RWPE1 (cell line): ENCODE measurements at regions not wholly inside any gene's neighbourhood (a gene's known extent, or its start where the extent isn't known, plus 50 kb on each side); places are given as distances from the start of the nearest gene placed in this dataset.
"Not testable (repeated sequence)": the region's sequence is repeated elsewhere in the genome, so short reads cannot be mapped to it uniquely, and the experiment has no call there.

Source experiments
- CTCF ChIA-PET: fragments of 350-600 bp; sonication (Branson Sonifier 250); formaldehyde crosslinking; extraction: SDS; loops from one replicate; lab custom pipeline; 2021; lab: Yijun Ruan, JAX
- POLR2A ChIA-PET: fragments of 400-600 bp; formaldehyde crosslinking; extraction: SDS; loops from one replicate; lab custom pipeline; 2020; ENCODE audit warnings: antibody characterized with exemption; ENCODE audit not compliant: low non-redundant PET; lab: Yijun Ruan, JAX
- DNase-seq: peaks from one replicate; pipeline ENCODE4 v3.0.0; 2012; ENCODE audit warnings: low spot score
- H3K27ac ChIP-seq: fragments of 450-650 bp; 2 replicates; pipeline ENCODE4 v1.5.1; 2017
- TF ChIP-seq, protein P1 (sequence below): fragments of 450-650 bp; conservative IDR thresholded peaks from 2 replicates; pipeline ENCODE4 v1.5.1; 2017; ENCODE audit warnings: low read depth, mild to moderate bottlenecking

DNA sequence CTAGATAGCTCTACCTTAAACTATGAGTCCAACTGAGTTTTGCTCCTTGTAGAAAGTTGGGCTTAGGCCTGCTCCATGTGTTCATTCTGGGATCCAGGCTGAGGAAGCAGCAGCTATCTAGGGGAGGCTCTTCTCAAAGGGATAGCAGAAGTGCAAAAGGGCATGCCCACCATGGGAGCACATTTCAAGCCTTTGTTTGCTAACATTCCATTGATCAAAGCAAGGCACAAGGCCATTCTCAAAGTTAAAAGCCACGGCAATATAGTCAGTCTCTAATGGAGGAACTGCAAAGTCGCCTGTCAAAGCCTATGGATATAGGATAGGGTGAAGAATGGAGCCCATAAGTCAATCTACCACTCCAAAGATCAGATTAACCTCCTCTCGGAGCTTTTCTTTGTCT, 488.1 kb upstream of the ARX start:
- POLR2A ChIA-PET, result no interaction called here
- DNase-seq, result no peak
- TF ChIP-seq, protein P1, sequence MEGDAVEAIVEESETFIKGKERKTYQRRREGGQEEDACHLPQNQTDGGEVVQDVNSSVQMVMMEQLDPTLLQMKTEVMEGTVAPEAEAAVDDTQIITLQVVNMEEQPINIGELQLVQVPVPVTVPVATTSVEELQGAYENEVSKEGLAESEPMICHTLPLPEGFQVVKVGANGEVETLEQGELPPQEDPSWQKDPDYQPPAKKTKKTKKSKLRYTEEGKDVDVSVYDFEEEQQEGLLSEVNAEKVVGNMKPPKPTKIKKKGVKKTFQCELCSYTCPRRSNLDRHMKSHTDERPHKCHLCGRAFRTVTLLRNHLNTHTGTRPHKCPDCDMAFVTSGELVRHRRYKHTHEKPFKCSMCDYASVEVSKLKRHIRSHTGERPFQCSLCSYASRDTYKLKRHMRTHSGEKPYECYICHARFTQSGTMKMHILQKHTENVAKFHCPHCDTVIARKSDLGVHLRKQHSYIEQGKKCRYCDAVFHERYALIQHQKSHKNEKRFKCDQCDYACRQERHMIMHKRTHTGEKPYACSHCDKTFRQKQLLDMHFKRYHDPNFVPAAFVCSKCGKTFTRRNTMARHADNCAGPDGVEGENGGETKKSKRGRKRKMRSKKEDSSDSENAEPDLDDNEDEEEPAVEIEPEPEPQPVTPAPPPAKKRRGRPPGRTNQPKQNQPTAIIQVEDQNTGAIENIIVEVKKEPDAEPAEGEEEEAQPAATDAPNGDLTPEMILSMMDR, result no peak
- CTCF ChIA-PET, result no interaction called here
- no peak overlapping the region for H3K27ac ChIP-seq

DNA sequence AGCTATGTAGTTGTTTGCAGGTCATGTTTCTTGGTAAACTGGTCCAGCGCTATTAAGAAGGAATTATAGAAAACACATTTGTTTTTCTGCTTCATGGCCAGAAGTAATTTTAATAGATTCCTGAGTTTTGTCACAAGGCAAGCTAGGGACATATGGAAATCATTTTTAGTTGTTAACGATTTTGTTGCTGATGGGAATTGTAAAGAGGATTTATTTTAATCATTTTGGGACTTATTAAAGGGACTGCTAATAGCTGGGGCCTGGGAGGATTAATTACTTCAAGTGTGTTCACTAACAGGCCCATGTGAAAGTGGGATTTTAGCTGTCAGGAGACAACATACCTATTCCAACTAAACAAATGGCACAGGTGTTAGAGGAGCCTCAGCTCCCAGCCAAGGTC, 492.0 kb upstream of the ARX start:
- TF ChIP-seq, protein P1, result no peak
- CTCF ChIA-PET, result no interaction called here
- POLR2A ChIA-PET, result no interaction called here
- DNase-seq, result no peak
- no peak overlapping the region for H3K27ac ChIP-seq

DNA sequence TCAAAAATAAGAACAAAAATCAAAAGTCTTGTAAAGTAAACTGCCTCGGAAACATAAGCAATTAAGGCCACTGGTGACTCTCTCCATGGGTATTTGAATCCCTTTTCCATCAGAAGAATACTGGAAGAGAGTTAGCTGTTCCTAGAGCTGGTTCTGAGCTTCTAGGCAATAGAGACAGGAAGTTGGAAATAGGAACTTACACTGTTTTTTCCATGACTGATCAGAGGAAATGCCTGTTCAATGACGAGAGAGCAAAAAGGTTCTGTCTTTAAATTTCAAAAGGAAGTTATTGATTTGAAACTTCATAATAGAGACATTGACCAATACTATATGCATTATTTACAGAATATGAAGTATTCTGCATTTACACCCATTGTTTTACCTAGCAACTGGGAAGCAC, 503.5 kb upstream of the ARX start:
- DNase-seq, result no peak
- ChIA-PET CTCF (interaction anchor here (0.6 kb wide), 1 partner anchor 1953 kb away, joined by 4 read pairs; no protein-coding TSS in a partner anchor), POLR2A (no interaction called here)
- H3K27ac ChIP-seq, result no peak overlapping the region
- TF ChIP-seq, protein P1, result no peak

DNA sequence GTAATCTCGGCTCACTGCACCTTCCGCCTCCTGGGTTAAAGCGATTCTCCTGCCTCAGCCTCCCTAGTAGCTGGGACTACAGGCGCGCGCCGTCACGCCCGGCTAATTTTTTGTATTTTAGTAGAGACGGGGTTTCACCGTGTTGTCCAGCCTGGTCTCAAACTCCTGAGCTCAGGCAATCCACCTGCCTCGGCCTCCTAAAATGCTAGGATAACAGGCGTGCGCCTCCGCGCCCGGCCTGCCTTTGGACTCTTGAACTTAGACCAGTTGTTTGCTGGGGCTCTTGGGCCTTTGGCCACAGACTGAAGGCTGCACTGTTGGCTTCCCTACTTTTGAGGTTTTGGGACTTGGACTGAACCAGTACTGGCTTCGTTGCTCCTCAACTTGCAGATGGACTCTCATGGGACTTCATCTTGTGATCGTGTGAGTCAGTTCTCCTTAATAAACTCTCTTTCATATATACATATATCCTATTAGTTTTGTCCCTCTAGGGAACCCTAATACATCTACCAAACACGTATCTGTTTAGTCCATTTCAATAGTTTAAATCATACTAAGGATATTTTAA, 506.8 kb upstream of the ARX start:
- DNase-seq, H3K27ac ChIP-seq, CTCF ChIA-PET, POLR2A ChIA-PET: not testable (repeated sequence)

DNA sequence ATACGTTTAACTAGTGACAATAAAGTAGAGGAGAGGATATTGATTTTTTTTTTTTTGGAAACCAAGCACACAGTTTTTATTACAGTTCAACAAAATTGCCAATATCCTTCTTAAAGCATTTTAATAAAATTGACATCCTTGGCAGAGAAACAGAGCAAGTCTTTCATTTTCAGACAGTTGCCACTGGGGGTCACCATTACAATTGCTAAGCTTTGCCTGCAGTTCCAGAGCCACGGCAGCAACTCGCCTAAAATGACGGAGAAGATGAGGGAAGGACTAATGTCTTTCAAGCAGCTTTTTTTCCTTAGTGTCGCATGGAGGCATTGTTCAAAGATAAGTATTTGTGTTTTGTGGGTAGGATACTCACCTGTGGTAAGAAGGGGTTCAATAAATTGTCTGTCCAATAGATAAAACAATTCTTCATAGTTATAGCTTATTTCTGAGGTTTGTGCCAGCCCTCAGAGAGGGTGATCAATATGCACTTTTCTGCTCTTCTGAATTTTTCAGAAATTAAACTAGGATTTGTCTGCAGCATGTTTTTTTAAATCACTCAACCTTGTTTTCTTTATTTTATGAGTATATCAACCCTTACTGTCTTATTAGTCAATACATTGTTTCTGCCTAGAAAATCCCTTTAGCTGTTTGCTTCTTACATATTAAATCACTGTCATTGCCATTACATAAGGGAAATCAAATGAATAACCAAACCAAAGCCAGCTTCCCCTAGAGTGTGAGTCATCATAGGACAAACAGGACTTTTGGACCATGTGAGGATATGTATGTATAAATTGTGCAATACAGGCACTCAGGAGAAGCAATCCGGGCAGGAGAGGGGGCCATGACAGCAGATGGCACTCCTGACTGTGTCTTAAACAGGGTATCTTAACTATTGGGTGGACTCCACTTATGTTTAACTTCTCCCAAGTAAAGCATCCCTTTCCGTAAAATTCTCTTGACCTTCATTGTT, 508.1 kb upstream of the ARX start:
- peak; percentile 4 for DNase-seq
- ChIA-PET CTCF (interaction anchor here (0.7 kb wide), 1 partner anchor 13 kb away, joined by 5 read pairs; no protein-coding TSS in a partner anchor), POLR2A (no interaction called here)
- TF ChIP-seq, protein P1, result no peak
- H3K27ac ChIP-seq, result no peak overlapping the region

DNA sequence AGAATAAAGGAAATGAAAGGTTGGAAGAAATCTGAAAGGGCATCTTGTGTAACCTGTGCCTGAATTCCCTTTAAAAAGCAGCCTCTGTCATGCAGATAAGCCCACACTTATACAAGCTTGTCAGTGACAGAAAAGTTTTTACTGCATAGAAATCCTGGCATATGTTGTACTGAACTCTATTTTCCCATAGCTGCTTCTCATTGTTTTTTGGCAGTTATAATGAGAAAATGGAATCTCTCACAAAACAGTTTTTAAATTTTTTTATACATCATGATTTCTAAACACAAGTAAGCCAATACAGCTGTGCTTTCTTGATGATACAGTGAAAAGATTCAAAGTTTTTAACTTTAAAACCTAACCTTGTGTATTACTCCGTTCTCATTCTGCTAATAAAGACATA, 511.4 kb upstream of the ARX start:
- TF ChIP-seq, protein P1, result no peak
- ChIA-PET CTCF (no interaction called here), POLR2A (no interaction called here)
- DNase-seq, result no peak
- H3K27ac ChIP-seq, result no peak overlapping the region

DNA sequence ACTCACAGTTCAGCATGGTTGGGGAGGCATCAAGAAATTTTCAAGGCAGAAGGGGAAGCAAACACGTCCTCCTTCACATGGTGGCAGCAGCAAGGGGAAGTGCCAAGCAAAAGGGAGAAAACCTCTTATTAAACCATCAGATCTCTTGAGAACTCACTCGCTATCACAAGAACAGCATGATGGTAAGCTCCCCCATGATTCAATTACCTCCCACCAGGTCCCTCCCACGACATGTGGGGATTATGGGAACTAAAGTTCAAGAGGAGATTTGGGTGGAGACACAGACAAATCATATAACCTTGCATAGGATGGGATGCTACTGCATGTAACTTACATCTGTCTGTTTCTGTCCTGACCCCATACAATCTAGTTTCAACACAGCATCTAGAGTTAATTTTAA, 511.8 kb upstream of the ARX start:
- DNase-seq, result no peak
- CTCF ChIA-PET, result no interaction called here
- POLR2A ChIA-PET, result no interaction called here
- no peak overlapping the region for H3K27ac ChIP-seq
- TF ChIP-seq, protein P1, result no peak
